Head of caudate nucleus (tissue), 42 donors: ENCODE measurements at regions not wholly inside any gene's neighbourhood (a gene's known extent, or its start where the extent isn't known, plus 50 kb on each side); places are given as distances from the start of the nearest gene placed in this dataset.
"Not testable (repeated sequence)": the region's sequence is repeated elsewhere in the genome, so short reads cannot be mapped to it uniquely, and the experiment has no call there.

Experiments used
- DNase-seq, 42 donors: peaks; one replicate each; pipeline versions ENCODE4 v3.0.0 to v3.0.0-alpha.2; 2020 to 2021; ENCODE audit warnings: mixed read lengths in 7 of 42
- intact Hi-C: fragments of 100-400 bp; cut with DNase I; formaldehyde crosslinking; loops from one replicate; pipeline ENCODE4 v1.15.0; 2022

- DNase-seq, intact Hi-C loops: not testable (repeated sequence)
These were observed 51.6 kb upstream of the MAP4K4 start for GRCh38 chr2:101645886-101646285.

GRCh38 chr2:101644842-101645383 lies 52.6 kb upstream of the MAP4K4 start:
- intact Hi-C loops, result no loop called here
- no peak for DNase-seq

GRCh38 chr2:101643004-101643524 lies 54.4 kb upstream of the MAP4K4 start:
- intact Hi-C loops, result no loop called here
- no peak for DNase-seq

- intact Hi-C loops, result no loop called here
- no peak for DNase-seq
These were observed 58.5 kb upstream of the MAP4K4 start for GRCh38 chr2:101638817-101639605.

GRCh38 chr2:101638181-101638711 lies 59.3 kb upstream of the MAP4K4 start:
- intact Hi-C loops, result no loop called here
- no peak for DNase-seq

- intact Hi-C loops, result no loop called here
- no peak for DNase-seq
These were observed 67.1 kb upstream of the MAP4K4 start for GRCh38 chr2:101630224-101630949.

- DNase-seq, result no peak
- intact Hi-C loops, result no loop called here
These were observed 69.5 kb upstream of the MAP4K4 start for GRCh38 chr2:101628030-101628392.

GRCh38 chr2:101627285-101628029 lies 70.0 kb upstream of the MAP4K4 start:
- DNase-seq, result no peak
- intact Hi-C loops, result no loop called here

GRCh38 chr2:101625814-101626213 lies 71.7 kb upstream of the MAP4K4 start:
- intact Hi-C loops, DNase-seq: not testable (repeated sequence)

GRCh38 chr2:101625387-101625786 lies 72.1 kb upstream of the MAP4K4 start:
- intact Hi-C loops, result no loop called here
- no peak for DNase-seq

- no peak for DNase-seq
- intact Hi-C loops, result no loop called here
These were observed 72.7 kb upstream of the MAP4K4 start for GRCh38 chr2:101624706-101625332.

GRCh38 chr2:101623031-101623521 lies 74.4 kb upstream of the MAP4K4 start:
- DNase-seq, result no peak
- intact Hi-C loops, result no loop called here

GRCh38 chr2:101622210-101623030 lies 75.1 kb upstream of the MAP4K4 start:
- DNase-seq, result no peak
- intact Hi-C loops, result no loop called here

GRCh38 chr2:101619191-101619591 lies 78.3 kb upstream of the MAP4K4 start:
- intact Hi-C loops, result no loop called here
- peak in 5 of 42 donors; percentile 16 to 46 (median 29) for DNase-seq

GRCh38 chr2:101617796-101618195 lies 79.7 kb upstream of the MAP4K4 start:
- intact Hi-C loops, result no loop called here
- DNase-seq, result no peak

GRCh38 chr2:101617188-101617587 lies 80.3 kb upstream of the MAP4K4 start:
- DNase-seq, result no peak
- intact Hi-C loops, result no loop called here

- intact Hi-C loops, result no loop called here
- DNase-seq, result no peak
These were observed 83.3 kb upstream of the MAP4K4 start for GRCh38 chr2:101614127-101614759.
